HG02943 (cell line): ENCODE measurements at regions not wholly inside any gene's neighbourhood (a gene's known extent, or its start where the extent isn't known, plus 50 kb on each side); places are given as distances from the start of the nearest gene placed in this dataset.

Experiments
- ATAC-seq: cut with Tn5 transposase; IDR thresholded peaks from one replicate; pipeline ENCODE4 v1.9.1; 2021; ENCODE audit warnings: mild to moderate bottlenecking, low read depth, moderate library complexity; ENCODE audit not compliant: unreplicated experiment

DNA sequence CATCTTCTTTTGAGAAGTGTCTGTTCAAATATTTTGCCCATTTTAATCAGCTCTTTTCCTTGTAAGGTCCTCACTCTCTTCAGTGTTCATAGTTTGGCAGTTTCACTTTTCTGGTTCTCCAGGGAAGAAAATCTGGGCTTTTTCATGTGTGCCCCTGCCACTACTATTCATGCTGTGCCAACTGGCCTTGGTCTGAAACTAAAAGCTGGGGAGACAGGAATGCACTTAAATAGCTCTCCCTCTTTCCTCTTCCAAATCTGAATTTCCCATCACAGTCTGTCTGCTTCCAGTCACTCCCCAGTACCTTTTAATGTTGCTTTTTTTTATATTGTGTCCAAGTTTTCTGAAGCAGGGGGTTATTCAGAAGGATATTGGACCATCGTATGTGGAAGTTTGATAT lies 574.3 kb upstream of the POU3F3 start:
- ATAC-seq = no peak

DNA sequence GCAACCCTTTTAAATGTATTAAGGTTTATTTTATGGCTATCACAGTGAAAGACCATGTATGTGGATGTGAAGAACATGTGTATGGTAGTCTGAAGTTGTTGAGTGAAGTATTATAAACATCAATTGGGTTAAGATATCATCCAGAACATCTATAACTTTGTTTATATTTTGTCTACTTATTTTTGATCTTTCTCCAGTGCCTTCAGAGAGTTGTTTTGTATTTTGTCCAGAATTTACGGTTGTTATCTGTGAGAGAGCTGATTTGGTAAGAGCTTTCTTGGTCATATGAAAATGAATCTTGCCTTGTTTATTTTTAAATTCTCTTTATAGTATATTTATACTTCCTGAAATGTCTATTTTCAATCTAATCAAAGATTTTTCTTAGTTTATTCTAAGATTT lies 573.7 kb upstream of the POU3F3 start:
- ATAC-seq = no peak

DNA sequence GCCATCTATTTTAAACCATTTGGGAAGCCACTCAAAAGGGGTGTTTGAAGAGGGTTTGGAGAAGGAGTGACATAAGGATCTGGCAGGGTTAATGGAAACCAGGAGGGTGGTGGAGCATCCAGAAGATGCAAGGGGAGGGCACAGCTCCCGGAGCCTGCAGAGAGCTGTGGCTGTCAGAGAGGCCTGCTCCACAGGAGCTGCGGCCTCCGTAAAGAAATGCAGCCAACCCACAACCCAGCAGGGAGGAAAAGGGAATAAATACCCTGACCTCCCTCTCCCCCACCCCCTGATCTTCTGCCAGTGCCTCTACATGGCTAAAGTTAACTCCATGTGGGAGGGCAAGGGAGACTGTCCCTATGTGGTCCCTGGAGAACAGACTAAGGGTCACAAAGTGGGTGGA lies 567.1 kb upstream of the POU3F3 start:
- ATAC-seq = no peak

DNA sequence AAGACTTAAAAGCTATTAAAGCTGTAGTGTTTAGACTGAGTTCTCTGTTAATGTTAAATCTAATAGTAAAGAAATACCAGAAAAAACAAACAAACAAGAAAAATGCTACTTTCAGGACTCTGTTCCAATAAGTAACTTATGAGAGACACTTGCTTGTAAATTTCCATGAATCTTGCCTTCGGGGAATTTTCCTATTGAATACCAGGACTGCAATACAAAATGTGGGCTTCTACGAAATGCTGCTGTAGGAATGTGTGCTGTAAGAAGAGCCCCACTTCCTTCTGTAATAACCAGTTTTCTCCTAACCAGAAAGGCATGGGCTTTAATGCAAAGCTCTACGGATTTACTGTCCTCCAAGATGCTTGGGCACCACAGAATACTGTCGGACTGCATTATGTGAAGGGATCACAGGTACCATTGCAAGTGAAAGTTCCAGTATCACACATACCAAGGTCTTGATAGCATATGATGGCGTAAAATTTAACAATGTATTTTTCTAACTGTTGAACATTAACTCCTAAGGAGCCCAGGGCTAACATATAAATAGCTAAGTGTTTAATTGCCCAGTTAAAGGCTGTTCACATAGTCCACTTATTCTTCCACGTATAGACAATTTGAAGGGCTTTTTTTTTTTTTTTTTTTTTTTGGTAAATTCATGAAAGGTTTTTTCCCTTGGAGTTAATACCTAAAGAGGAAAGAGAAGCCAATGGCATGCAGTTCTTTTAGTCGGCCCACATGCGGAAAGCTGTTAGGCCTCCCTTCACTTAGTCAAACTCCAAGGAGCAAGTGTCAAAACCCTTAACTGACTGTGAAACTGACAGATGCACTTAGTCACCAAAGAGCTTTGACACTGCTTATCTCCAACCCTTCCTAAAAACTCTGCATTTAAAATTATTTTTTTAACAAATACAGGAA lies 564.0 kb upstream of the POU3F3 start:
- ATAC-seq = no peak

DNA sequence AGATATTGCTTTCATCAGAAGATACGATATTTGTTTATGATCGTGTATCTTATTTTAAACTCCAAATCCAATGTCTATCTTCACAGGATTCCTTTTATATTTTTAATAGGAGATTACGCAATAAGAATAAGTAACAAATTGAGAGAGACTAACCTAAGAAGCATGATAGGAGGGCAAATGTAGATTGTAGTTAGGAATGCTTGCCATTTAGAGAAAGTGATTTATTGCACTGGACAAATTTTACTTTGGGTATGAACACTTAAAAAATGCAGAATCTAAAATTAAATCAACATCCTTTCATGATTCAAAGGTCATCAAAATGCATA lies 563.4 kb upstream of the POU3F3 start:
- ATAC-seq = no peak

DNA sequence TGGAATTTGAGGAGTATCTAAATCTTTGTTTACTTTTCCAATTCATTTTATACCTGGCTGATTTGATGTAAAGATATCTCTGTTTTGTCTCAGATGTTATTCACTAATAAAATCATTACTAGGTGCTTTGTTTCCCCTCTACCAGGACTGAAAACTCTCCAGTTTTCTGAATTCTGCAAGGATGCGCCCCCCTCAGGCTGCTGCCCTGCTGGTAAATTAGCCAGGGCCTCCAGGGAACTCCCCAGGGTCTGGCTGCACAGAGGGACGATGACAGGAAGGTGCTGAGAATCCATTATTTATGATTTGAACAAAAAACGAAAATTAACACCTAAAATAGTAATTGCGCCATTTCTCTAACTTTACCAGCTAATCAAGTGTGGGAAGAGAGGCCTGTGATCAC lies 541.2 kb upstream of the POU3F3 start:
- no peak for ATAC-seq

DNA sequence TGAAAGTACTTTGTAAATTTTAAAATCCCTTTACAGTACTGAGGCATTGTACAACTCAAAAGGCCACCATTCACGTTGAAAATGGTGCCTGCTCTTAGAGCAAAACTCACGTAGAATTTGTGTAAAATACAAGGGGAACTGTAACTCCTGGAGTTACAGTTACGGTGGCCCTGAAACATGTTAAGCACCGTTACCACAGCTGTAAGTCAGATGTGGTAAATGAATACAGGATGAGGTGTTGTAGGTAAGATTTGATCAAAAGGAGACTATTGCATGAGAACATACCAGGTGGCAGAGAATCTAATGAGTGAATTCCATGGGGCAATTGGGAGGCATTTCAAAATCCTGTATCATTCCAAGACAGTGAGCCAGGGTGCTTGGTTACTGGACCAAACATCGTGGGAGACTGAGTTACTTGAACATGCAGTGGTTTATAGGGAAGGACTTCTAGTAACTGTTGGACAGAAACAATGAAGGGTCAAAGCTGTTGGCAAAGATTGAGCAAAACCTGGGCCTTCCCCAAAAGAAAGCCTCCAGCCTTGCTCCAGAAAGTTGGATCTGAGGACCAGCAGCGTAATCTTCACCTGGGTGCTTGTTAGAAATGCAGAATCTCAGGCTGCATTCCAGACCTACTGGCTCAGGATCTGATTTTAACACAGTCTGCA lies 535.8 kb upstream of the POU3F3 start:
- no peak for ATAC-seq

DNA sequence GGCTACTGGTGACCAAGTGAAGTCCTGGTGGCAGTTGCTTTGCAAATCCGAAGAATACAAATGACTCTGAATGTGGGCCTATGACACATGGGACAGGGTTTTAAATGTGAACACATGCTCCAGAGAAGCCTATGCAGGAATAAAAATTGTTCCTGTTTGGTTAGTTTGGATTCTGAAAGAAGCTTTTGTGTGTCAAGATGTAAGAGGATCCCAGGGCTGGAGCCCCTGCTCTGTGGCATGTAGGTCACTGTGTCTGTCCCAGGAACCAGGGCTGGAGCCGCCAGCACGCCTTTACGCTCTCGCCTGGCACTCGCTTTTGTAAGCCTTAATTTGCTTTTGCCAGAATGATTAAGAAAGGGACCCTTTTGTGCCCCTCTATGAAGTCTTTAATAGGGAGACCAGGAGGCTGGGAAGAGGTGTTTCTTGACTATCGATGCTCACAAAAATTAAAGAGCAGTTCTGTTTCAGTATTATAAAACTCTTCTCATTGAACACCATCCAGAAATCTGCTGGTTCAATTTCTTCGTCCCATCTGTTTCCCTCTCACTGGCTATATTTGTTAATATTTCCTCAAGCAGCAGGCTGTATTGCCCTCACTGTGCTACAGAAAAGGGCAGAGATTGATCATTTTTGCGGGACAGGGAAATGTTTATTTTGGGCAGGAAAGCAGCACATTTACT lies 532.7 kb upstream of the POU3F3 start:
- no peak for ATAC-seq

DNA sequence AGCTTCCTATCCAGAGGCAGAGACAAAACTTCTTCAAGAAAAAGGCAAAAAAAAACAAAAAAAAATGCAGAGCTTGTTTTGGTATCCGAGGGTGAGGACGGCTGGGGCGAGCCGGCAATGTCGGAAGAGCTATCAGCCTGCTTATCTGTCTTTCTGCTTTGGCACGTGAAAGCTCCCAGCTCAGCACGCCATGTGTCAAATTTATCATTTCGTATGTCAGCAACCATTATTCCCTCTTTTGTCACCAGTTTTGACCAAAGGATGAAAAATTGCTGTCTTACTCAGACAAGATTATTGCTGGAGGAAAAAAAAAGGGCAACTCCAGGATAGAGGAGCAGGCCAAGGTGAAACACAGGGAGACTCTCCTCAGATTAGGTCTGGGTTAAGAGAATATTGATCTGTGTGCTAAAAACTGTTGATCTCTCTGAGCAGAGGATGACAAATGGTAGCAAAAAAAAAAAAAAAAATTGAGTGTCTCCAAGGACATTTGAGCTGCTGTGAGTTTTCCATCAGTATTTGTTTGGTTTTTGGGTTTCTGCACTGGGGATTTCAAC lies 532.0 kb upstream of the POU3F3 start:
- ATAC-seq = no peak

DNA sequence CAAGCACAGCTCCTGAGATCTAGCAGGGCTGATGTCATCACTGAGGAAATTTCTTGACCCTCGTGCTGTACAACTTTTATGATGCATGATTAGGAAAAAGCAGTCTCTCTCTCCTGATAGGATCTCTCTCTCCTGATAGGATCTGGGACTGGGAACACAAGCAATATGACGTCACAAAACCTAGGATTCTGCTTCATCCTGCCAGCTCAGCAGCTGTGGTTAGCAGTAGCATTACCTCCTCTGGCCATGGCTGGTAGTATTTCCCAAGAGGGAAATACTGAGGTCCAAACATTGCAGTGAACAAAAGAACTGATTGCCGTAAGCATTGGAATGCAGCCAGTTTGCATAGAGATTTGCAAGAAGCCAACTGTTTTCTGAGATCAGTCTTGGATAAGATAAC lies 521.2 kb upstream of the POU3F3 start:
- no peak for ATAC-seq

DNA sequence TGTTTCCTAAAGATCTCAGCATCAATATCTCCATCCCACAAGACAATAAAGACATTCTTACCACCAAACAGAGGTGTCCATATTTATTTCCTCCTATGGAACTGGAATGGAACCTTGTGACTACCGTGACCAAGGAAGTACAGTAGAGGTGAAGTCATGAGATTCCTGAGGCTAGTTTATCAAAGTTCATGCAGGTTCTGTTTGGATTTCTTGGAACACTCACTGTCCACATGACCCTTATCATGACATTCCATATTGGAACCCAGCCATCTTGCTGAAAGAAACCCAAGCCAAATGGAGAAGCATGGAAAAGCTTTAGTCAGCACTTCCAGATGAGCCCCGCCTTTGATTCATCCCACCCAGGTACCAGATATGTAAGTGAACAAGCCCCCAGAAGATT lies 516.0 kb upstream of the POU3F3 start:
- ATAC-seq = no peak

DNA sequence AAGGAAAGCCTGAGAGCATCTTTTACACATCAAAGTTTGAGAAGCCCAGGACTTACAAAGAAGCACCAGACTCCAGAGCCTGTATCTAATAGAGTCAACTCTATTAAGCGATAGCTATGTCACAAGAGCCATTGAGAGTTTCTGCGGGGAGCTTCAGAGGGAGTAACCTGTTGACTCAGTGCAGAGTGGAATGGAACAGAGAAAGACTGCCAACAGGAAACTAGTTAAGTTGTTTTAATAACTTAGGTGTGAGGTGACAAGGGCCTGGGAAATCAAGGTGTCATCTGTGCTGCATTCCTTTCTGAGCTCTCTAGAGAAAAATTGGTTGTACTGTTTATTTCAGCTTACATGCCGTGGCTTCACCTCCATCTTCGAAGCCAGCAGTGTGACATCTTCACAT lies 513.8 kb upstream of the POU3F3 start:
- no peak for ATAC-seq

DNA sequence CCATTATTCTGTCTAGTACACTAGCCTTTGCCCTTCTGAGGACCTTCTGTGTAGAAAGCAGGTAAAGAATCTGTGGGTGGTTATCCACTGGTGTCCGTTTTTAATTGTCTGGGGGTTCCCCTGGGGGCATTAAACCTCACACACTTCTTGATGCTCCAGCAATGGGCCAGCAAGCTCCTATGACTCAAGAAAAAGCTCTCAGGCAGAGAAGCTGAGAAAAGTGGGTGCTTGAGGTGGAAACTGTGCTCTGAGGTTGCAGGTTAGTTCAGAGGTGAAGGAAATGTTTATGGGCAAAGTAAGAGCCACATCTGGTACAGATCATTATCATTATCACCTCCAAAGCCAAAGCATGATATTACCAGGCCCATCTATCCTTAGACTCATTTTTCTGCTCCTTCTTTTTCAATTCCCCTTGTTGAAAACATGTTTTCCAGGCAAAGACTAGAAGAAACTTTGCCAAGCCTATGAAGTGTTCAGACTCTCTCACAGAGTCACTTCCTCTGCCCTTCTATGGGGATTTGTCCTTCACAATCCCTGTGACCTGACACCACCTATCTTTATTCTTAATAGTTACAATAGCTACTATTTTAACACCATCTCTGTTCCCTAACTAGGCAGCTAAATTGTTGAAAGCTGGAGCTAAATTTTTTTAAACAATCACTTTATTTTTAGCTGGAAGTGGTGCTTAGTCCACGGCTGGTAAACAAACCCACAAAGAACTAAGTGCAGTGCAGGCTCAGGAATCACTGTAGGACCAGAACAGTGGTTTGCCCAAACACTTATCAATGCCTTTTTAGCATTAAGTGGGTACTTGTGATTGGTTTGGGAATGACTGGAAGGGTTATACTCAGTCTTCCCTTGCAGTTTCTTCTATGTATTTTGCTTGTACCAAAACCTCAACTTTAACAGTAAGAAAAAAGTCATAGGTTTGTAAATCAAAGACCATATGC lies 512.8 kb upstream of the POU3F3 start:
- ATAC-seq = no peak

DNA sequence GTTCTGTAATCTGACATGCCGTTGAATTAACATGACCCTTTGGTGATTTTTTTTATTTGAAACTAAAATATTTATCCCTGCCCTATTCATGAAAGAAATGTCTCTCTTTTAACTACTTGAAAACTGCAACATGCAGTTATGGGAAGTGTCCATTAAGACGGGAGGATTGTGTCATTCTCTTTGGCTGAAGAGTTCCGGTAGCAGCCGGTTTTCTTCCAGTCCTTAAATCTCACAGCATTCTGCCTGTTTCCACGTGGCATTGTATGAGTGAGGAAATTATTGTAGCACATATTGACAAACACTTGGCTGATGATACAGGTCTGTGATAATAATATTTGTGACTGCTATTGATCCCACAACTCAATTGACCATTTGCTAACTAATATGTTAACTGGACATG lies 509.6 kb upstream of the POU3F3 start:
- ATAC-seq = no peak

DNA sequence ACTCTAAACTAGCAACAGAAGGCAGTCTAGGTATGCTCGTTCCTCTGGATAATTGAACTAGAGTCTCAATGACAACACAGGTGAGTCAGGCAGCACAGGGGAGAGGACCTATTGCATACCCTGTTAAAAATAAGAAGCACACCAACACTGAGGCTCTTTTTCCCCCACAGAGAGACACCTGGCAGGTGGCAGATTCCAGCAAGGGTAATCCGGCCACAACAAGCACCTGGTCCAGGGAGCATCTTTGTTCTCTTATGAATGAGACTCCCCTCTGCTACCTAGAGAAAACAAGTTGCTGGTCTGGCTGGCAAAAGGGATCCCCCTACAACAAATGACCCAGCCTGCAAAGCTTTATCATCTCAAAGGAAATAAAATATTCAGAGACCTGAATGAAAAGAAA lies 508.9 kb upstream of the POU3F3 start:
- no peak for ATAC-seq

DNA sequence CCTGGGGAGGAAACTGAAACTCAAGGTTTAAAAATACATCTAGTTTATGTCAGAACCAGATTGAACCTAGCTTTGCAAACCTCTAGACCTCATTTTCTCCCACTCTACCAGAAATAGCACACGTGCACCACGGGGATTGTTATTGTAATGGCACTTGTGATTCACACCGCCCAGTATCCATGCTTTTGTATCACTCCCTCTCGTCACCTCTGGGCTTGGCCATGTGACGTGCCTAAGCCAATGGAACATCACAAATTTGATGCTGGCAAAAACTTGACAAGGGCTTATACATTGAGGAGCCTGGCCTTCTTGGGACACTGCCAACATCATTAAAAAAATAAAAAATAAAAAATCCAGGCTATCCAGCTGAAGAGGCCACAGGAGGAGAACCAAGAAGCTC lies 495.8 kb upstream of the POU3F3 start:
- no peak for ATAC-seq

DNA sequence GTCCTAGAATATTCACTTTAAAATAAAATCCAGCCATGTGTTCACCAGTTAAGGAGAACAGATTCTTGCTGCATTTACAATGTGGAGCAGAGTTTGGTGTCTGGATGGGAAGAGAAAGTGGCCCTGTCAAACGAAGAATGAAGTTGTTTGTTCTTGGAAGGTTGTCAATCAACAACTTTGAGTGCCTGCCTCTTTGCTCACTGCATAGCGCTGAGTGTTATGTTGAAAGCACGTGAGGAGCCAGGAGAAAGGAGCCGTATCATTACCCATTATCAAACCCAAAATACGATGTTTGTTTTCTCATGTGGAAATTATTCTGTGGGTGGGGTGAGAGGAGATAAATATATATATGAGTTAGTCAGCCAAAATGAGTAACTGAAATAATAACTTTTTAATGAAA lies 492.5 kb upstream of the POU3F3 start:
- no peak for ATAC-seq

DNA sequence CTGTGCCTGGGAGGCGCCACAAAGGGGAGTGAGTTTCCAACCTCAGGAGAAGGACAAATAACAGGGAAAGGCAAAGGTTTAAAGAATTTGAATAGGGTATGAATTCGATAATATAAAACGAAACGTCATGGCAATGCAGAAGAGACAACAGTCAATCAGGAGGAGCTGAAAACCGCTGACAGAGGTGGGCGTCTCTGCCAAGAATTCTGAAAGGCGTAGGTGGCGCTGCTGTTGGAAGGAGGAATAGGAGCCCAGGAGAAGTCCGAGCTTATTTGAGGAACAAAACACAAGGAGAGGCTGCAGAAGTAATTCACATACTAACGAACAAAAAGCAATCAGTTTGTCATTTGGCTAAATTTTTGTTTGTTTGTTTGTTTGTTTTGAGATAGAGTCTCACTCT lies 485.8 kb upstream of the POU3F3 start:
- no peak for ATAC-seq

DNA sequence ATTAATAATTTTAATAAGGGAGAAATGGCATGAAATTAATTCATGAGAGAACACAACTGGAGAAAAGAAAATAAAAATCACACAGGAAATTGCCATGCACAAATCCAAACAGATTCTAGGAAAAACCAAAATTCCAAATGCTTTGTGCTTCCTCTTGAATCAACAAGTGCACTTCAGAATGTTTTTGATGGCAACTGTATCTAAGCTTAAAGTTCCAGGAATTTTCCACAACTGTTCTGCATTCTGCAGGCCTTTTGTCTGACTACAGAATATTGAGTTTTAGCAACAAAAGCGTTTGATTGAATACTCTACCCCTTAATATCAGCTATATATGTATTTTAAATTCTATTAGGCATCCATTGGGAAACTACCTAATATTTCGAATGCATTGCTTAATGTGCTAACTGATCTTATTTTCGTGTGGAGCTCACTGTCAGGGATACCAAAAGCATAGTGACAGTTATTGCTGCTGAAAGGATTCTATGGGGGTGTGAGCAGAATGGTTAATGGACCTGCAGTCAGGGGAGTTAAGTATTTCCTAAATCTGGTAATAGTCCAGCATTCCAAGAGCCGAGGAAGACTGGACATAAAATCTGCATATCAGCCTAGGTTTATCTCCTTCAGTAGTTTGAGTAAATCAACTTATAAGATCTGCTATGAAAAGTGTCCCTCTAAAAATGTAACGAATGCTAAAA lies 482.7 kb upstream of the POU3F3 start:
- ATAC-seq = no peak

DNA sequence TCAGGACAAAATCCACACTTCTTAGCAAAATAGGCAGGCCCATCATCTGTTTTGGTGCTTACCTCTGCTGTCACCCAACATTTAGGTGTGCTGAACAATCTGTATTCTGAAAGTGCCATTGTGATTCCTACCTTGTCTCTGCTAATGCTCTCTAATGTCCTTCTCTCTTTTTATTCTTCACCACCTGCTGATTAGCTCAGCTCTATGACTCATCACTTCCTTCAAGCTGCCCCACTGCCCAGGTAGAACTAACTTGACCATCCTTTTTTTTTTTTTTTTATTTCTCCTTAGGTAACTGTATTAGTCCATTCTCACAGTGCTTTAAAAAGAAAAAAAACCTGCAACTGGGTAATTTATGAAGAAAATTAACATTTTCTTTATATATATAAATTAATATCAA lies 478.7 kb upstream of the POU3F3 start:
- no peak for ATAC-seq
